HL-60/S4 (cell line): ENCODE measurements at regions not wholly inside any gene's neighbourhood (a gene's known extent, or its start where the extent isn't known, plus 50 kb on each side); places are given as distances from the start of the nearest gene placed in this dataset.

Experiments
- in situ Hi-C: fragments of 300-500 bp; cut with MboI; formaldehyde crosslinking; loops from 2 replicates; pipeline ENCODE4 v1.14.3; 2022; ENCODE audit warnings: low sequenced_read_pairs

DNA sequence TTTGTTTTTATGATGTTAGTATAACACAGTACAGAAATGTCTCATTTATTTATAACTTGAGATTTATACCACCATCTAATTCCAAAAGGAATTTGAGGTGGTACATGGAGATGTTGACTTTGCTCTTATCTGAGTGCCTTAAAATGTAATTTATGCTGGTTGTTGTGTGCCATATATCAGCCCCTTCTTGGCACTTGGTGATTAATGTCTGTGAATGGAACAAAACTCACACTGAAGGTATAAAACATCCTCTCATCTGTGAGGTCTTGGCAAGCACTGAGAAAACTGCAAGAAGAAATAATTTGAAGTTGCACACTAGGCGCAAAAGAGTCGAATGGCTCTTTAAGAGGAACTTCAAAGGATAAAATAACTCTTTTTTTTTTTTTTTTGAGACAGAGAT lies 240.4 kb downstream of the B3GLCT start:
- in situ Hi-C loops: no loop called here

DNA sequence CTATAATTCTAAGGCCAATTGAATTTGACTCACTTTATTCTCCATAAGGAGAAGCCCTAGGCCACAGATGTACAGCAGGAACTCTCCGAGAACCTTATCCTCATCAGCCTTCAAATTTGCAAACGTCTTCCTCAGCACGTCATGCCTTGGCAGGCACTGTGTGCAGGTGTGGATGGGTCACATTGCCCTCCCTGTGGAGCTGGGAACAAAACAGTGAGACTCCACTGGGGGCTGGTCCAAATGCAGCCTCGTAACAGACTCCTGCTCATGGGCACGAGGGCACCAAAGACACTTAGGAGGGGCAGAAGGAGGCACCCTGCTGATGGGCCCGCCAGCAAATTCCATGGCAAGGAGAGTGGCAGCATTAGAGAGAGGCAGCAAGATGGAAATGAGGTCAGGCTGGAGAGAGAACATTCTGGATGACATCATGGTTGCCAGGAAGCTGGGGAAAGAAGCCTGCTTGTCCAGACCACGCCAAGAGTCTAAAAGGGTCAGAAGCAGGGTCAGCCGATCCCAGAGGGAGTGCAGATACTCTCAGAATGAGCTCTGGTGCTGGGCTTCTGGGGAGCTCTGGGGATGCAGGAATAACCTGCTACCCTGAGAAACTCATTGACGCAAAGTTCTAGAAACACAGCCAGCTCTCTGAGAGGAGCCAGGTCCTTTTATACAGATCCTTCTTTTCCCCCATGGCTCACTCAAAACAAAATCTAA lies 242.2 kb downstream of the B3GLCT start:
- in situ Hi-C loops: no loop called here

DNA sequence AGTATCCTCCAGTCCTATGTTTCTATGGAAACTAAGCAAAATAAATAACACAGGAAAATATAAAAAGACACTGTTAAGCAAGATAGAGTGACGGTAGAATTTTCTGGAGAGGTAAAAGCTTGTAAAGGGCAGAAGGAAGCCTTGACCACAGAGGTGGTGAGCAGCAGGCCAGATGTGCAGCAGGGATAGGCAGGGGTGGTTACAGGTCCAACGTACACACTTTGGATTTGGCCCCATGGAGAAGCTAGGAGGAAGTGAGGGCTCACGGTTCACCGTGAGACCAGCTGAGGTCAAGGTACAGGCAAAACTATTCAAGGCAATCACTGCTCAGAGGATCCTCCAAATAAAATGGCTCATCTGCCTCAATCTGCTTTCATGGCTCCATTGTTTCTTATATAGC lies 242.8 kb downstream of the B3GLCT start:
- in situ Hi-C loops: no loop called here

DNA sequence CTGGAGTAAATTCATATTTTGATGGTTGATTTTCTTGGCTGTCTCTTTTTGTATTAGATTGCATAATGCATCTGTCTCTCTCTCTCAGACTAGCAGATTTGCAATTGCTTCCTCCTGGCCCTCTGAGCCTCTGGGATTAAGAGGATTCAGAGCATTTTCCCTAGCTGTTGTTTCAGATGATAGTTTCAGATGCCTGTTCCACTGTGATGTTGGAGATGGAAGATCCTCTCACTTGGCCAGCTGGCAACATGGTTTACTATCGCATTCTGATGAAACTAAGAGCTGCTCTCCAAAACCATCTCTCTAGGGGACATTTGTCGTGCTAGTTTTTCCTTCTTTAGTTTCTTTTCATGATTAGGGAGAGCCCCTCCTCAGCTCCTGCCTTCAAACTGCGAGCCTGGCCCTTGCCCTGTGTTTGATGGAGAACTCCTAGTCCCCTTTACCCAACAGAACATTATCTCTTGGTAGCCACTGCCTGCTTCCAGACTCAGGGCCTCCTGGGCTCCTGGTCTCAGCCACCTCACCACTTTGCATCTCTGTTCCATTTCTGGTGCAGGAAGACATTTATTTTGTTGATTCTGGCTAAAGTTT lies 244.6 kb downstream of the B3GLCT start:
- in situ Hi-C loops: no loop called here

DNA sequence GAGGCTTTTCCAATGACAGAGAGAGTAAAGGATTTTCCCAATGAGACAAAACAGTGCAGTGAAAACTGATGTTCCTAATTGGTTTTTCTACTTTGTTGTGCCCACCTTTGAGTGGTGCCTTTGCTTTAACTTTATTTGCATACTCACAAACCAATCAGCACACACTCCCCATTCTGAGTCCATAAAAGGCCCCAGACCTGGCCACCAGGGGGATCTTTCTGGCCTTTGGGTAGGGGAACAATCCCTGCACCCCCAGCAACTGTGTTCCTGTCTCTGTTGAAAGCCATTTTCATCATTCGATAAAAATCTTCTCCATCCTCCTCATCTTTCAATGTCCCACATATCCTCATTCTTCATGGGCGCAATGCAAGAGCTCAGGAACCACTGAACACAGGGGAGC lies 252.8 kb downstream of the B3GLCT start:
- in situ Hi-C loops: no loop called here

DNA sequence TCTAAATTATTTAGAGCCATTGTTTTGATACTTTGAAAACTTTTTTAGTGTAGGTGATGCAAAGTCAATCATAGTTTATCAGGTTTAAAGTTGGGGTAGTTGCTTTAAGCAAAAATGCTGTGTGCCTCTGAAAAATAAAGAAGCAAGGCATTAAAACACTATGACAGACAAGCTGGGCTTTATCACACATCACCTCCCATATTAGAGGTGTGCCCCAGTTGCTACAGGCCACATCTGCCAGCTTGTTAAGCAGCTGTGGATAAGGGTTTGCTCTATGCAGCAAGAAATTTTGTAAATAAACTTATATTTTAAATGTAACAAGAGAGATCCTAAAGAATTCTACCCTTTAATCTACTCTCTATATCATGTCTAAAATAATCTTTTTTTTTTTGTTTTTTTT lies 255.8 kb downstream of the B3GLCT start:
- in situ Hi-C loops: no loop called here

DNA sequence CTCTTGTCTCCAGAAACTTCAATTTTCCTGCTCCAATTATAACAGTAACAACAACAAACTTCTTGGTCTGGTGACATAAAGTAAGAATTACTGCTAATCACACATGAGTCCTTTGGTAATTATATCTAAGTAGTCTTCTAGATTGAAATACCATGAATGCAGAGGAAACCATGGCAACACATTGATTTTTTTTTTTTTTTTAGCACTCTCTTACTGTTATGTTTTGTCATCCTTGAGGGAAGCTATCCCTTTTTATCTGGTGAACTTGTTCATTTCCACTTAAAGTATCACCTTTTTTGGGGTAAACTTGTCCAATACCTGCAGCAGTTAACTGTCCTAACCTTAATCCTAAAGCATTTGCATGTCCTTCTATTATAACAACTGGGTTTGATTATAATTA lies 256.3 kb downstream of the B3GLCT start:
- in situ Hi-C loops: no loop called here

DNA sequence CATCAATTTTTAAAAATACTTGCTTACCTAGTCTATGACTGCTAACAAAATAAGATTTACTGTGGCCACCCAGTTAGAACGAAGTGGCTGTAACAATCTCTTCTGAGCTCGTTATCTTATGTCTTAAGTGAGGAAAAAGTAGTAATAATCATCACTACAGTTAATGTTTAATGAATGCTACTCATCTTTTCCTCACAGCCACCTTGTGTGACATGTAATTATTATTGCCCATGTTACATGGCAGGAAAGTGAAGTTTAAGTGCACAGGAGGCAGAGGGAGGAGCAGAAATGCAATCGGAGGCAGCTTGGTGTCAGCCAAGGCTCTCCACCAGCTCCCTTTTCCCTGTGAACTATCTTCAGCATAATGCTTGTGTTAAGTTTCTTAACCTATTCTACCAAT lies 260.3 kb downstream of the B3GLCT start:
- in situ Hi-C loops: no loop called here

DNA sequence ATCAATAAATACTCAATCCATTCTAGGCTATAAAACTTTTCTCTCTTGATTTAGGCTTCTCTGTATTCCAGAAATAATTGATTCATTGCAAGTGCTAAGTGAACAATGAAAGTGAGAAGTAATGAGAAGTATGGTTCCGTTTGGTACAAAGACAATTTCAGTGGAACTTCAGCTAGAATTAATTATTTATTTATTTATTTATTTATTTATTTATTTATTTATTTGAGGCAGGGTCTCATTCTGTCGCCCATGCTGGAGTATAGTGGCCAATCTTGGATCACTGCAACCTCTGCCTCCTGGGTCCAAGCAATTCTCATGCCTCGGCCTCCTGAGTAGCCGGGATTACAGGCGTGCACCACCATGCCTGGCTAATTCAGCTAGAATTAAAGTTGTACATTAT lies 262.1 kb downstream of the B3GLCT start:
- in situ Hi-C loops: no loop called here

DNA sequence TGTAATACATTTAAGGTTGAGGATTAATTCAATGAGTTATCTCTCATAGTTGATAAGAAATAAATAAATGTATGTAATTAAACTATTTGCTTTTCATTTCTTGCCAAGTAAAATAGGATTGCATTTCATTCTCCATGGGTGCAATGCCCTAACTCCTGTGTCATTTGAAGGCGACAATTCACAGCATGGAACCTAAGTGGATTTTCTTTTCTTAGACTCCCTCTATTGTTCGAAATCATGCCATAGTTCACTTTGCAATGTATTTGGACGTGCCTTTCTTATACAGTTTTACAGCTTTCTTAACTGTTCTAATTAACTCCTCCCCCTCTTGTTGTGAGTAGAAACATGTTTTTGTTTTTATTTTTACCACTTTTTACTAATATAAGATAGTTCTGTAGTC lies 263.0 kb downstream of the B3GLCT start:
- in situ Hi-C loops: no loop called here

DNA sequence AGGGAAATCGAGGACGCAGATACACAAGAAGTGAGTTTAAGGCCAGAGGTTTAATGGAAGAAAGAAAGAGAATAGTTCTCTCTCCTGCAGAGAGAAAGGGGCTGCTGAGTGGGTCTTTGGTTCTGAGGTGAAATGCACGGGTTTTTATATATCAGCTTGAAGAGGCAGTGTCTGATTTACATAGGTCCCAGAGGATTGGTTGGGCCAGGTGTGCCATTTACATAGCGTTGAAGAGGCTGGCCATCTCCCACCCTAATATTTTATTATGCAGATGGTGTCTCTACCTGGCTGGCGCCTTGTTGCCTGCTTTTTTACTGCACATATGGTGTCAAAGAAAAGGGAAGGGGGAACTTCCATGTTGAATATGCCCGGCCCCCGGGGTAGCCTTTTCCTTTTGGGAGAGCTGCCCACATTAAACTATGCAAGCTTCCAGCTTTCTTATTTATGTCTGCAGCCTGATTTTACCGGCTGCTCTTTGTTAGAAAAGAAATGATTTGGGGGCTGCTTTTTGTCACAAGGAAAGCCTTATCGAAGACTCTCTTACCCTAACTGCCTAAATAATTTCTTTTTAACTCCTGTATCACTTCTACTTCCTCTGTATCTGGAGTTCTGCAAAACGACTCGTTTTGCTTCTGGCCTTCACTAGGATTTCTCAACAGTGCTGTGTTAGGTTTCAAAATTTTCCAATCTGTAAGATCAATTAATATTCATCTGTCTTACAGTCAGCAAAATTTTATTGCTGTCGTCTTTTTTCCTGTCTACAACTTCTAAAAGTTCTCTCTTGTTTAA lies 268.5 kb downstream of the B3GLCT start:
- in situ Hi-C loops: no loop called here

DNA sequence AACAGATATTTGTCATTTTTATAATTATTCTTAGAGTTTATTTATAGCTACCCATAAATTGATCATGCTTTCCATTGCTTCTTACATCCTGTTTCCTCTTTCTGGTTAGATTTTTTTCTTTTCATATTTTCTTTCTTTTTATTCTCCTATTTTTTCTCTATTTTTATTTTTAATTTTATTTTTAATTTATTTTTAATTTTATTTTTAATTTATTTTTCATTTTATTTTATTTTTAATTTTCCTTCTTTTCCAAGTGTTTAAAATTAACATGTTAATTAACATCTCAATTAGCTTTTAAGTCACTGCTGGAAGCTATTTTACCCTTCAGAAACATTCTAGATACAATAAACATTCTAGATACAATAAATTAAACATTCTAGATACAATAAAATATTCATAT lies 269.6 kb downstream of the B3GLCT start:
- in situ Hi-C loops: no loop called here

DNA sequence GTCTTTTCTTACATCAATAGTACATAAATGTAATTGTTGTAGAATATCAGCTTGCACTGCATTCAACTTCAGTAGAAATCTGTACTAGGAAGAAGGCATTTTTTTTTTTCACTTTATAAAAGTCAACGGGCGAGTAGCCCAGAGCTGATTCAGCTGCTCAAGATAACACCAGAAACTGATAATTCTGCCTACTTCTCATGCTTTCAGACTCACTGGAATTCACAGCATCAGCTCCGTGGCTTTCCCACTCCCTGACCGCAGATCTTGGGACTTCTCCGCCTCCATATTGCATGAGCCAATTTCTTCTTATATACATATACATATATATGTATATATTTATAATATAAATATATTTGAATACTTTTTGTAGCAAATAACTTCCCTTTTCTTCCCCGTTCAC lies 263.1 kb upstream of the RXFP2 start:
- in situ Hi-C loops: no loop called here

DNA sequence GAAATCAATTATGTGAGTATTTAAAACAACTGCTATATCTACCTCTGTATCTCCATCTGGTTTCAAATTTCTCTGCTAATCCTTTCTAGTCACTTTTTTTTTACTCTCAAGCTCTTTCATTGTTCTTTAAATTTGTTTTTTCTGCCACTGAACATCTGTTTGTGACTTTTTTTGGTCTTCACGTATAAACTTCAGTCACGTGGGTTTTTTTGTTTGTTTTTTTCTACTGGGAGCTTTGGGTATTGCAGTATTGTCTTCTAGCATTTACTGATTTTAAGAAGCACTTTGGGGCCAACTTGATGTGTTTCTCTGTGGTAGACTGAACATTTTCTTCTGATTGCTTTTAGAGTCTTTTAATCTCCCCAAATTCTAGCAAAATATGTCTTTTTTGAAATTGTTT lies 262.6 kb upstream of the RXFP2 start:
- in situ Hi-C loops: no loop called here

DNA sequence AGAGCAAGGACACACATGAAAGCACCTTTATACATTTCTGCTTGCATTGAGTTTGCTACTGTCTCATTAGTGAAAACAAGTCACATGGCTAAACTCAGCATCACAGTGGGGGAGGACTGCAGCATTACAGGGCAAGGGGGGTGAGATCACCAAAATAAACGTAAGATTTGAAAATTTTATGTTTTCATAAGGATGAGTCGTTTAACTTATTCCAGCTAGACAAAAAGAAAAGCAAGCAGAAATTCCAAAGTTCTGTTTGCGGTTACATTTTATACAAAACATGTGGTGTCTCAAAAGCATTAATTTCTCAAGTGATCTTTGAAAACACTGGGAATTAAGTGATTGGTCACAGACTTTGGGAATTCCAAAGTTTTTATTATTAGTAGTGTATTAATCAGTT lies 261.4 kb upstream of the RXFP2 start:
- in situ Hi-C loops: no loop called here

DNA sequence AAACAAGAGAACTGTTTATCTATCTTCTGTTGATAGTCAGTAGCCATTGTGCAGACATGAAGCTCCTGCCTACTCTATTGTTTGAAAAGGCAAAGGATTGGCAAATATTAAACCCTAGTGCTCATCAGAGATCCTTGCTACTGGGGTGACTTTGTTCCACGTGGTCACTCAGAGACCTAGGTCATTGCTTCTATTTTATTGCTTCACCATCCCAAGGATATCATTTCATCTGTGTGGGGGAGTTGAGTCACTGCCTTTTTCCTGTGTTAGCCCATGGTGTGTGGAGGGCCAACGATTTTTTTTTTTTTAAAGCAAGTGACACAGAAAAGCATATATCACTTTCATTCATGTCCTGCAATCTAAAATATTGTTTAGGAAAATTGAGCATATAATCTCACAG lies 254.1 kb upstream of the RXFP2 start:
- in situ Hi-C loops: no loop called here

DNA sequence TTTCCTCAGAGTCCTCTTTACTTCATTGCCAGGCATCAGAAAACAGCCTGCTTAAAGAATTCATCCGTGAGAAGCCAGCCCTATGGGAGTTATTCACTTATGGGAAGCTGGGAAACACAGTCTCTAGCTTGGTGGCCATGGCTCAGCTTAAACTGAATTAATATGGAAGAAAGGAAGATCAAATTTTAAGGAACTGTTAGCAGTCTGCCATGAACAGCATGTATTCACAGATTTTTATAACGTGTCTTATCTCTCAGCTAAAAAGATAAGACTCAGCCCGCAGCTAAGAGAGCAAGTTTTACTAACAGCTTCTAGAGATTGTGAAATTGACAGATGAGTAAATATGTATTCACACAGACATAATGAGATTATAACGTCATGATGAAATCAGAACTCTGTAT lies 253.7 kb upstream of the RXFP2 start:
- in situ Hi-C loops: no loop called here

DNA sequence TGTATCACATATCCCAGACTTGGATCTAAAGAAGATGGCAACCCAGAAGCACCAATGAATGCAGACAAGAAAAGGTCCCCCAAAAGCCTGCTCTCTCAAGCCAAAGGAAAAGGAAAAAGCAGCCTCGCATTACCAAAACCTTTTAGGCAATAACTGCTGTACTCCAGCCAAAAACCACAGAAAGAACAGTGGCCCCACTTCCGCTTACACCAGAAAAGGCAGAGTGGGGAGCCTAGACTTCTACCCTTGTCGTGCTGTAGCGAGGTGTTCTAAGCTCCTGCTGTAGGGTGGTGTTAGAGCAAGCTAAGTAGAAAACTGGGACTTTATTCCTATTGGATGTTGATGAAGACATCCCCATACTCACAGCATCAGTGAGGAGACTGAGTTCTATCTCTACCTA lies 244.0 kb upstream of the RXFP2 start:
- in situ Hi-C loops: no loop called here

DNA sequence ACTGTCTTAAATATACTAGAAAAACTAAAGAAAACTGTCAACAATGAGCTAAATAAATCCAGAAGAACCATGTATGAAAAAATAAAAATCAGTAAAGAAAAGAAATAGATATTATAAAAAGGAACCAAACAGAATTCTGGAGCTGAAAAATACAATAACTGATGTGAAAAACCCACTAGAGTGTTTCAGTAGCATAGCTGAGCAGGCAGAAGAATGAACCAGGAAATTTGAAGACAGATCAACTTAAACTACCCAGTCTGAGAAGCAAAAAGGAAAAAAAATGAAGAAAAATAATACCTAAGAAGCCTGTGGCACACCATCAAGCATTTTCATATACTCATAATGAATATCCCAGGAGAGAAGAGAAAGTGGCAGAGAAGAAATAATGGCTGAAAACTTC lies 240.1 kb upstream of the RXFP2 start:
- in situ Hi-C loops: no loop called here

DNA sequence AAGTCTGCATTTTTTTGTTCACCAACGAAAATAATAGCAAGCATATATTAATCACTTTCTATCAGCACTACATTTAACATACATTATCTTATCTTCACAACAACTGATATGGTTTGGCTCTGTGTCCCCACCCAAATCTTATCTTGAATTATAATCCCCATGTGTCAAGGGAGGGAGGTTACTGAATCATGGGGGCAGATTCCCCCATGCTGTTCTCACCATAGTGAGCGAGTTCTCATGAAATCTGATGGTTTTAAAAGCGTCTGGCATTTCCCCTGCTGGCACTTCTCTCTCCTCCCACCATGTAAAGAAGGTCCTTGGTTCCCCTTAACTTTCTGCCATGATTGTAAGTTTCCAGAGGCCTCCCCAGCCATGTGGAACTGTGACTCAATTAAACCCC lies 235.7 kb upstream of the RXFP2 start:
- in situ Hi-C loops: no loop called here

DNA sequence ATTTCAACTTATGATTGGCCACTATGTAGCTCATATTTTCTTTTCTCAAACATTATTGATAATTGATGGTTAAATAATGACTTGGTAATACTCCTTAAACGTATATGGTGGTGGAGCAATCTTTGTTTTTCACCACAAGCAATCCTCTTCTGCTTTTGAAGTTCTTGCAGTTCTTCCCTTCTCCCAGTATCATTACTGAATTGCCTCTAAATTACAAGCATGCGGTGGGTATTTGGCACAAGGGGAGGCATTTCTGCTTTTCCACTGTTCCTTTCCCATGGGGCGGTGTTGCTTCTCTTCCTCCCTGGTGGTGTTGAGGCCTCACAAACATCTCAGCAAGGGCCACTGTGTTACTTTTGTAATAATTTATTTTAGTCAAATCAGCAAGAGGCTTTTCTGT lies 234.4 kb upstream of the RXFP2 start:
- in situ Hi-C loops: no loop called here

DNA sequence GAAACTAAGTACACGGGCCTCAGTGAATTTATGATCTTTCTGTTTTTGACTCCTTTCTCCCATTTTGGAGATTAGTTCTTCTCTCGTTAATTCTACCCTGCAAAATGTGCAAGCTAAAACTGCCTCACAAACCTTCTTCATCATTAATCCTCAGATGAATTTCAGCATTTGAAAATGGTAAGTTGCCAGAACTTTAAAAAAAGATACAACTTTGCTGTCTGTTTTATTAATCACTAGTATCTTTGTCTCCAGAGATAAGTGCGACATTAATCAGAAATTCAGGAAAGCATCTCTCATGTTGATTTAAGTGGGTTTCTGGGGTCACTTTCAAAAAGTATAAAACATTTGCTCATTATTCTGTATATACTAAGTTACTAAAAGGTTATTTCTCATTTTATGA lies 227.0 kb upstream of the RXFP2 start:
- in situ Hi-C loops: no loop called here
